ENCODE measurements at regions not wholly inside any gene's neighbourhood (a gene's known extent, or its start where the extent isn't known, plus 50 kb on each side); places are given as distances from the start of the nearest gene placed in this dataset.

DNA sequence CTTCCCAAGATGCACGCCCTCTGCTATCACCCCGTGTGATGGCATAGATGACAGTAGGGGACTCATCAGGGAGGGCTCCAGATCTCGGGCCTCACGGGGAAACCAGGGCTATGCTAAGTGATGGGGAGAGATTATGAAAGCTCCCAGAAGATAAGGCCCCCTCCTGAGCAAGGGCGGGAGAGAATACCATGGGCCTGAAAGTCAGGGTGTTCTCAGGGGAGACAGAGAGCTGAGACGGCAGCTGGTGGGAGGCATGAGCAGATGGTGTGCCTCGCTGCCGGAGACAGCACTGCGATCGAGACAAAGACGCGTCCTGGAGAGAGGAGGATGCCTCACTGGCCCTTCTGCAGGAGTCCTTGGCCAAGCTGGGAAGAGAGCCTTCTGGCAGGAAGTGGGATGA lies 106.5 kb upstream of the ADPGK start:
- TF ChIP-seq, protein P1, sequence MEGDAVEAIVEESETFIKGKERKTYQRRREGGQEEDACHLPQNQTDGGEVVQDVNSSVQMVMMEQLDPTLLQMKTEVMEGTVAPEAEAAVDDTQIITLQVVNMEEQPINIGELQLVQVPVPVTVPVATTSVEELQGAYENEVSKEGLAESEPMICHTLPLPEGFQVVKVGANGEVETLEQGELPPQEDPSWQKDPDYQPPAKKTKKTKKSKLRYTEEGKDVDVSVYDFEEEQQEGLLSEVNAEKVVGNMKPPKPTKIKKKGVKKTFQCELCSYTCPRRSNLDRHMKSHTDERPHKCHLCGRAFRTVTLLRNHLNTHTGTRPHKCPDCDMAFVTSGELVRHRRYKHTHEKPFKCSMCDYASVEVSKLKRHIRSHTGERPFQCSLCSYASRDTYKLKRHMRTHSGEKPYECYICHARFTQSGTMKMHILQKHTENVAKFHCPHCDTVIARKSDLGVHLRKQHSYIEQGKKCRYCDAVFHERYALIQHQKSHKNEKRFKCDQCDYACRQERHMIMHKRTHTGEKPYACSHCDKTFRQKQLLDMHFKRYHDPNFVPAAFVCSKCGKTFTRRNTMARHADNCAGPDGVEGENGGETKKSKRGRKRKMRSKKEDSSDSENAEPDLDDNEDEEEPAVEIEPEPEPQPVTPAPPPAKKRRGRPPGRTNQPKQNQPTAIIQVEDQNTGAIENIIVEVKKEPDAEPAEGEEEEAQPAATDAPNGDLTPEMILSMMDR (conservative IDR thresholded peaks at IDR 0.05 in 1 of 2, IDR thresholded peaks at IDR 0.05 in 1 of 2; ENCODE audit: low read depth in 1 of 2, low read length in 2 of 2), result no peak
- TF ChIP-seq EZH2 (IDR thresholded peaks at IDR 0.05; ENCODE audit: low read length, missing control alignments), result no peak
